HEK293 (cell line): ENCODE measurements at regions not wholly inside any gene's neighbourhood (a gene's known extent, or its start where the extent isn't known, plus 50 kb on each side); places are given as distances from the start of the nearest gene placed in this dataset.

Source experiments
- CTCF ChIA-PET: fragments of 350-600 bp; formaldehyde crosslinking; extraction: SDS; loops from one replicate; lab custom pipeline; 2021; ENCODE audit warnings: antibody characterized with exemption; lab: Yijun Ruan, JAX
- POLR2A ChIA-PET: fragments of 300-600 bp; formaldehyde crosslinking; extraction: SDS; loops from one replicate; lab custom pipeline; 2020; ENCODE audit warnings: antibody characterized with exemption, inconsistent platforms; lab: Yijun Ruan, JAX
- H3K27ac ChIP-seq: fragments of 200-500 bp; sonication (Bioruptor generic); 2 replicates; pipeline ENCODE4 v1.5.1; 2014; ENCODE audit warnings: low read depth, low read length, control low read depth, inconsistent platforms; ENCODE audit errors: extremely low read depth
- H3K36me3 ChIP-seq, 2 experiments: fragments of 200-500 bp in 1 of 2; sonication (Bioruptor generic) in 1 of 2; 1 replicate in 1 of 2; 2 replicates in 1 of 2; pipeline ENCODE4 v1.5.1; 2014 to 2017; ENCODE audit warnings: inconsistent platforms in 2 of 2, low read length in 2 of 2; ENCODE audit not compliant: control insufficient read depth in 2 of 2, insufficient read depth in 1 of 2
- H3K4me1 ChIP-seq: fragments of 200-500 bp; sonication (Bioruptor generic); 2 replicates; pipeline ENCODE4 v1.5.1; 2014; ENCODE audit warnings: mild to moderate bottlenecking, low read length, inconsistent platforms; ENCODE audit not compliant: control insufficient read depth, insufficient read depth
- H3K4me3 ChIP-seq: 2 replicates; pipeline ENCODE4 v1.5.1; 2011; ENCODE audit warnings: low read depth, mild to moderate bottlenecking, control low read depth, low read length, moderate library complexity
- H3K9me3 ChIP-seq: fragments of 200-500 bp; sonication (Bioruptor generic); 2 replicates; pipeline ENCODE4 v1.5.1; 2014; ENCODE audit warnings: low read depth, low read length, inconsistent platforms; ENCODE audit not compliant: control insufficient read depth, insufficient read depth
- KLF8 ChIP-seq: fragments of 450-650 bp; formaldehyde crosslinking; IDR thresholded peaks from 2 replicates; pipeline ENCODE4 v1.5.1; 2016; ENCODE audit warnings: missing biosample characterization, missing genetic modification characterization
- MZF1 ChIP-seq: fragments of 450-650 bp; formaldehyde crosslinking; IDR thresholded peaks from 2 replicates; pipeline ENCODE4 v1.5.1; 2017; ENCODE audit warnings: missing biosample characterization, missing genetic modification characterization, borderline replicate concordance
- ZNF510 ChIP-seq: fragments of 450-650 bp; formaldehyde crosslinking; IDR thresholded peaks from 2 replicates; pipeline ENCODE4 v1.5.1; 2018; ENCODE audit warnings: mild to moderate bottlenecking, missing genetic modification characterization, missing biosample characterization; ENCODE audit not compliant: insufficient replicate concordance
- ZXDB ChIP-seq: fragments of 450-650 bp; formaldehyde crosslinking; IDR thresholded peaks from 2 replicates; pipeline ENCODE4 v1.5.1; 2016; ENCODE audit warnings: missing biosample characterization, missing genetic modification characterization
- TF ChIP-seq, protein P1 (sequence below): fragments of 450-650 bp; formaldehyde crosslinking; IDR thresholded peaks from 2 replicates; pipeline ENCODE4 v1.5.1; 2016; ENCODE audit warnings: missing biosample characterization, missing genetic modification characterization

DNA sequence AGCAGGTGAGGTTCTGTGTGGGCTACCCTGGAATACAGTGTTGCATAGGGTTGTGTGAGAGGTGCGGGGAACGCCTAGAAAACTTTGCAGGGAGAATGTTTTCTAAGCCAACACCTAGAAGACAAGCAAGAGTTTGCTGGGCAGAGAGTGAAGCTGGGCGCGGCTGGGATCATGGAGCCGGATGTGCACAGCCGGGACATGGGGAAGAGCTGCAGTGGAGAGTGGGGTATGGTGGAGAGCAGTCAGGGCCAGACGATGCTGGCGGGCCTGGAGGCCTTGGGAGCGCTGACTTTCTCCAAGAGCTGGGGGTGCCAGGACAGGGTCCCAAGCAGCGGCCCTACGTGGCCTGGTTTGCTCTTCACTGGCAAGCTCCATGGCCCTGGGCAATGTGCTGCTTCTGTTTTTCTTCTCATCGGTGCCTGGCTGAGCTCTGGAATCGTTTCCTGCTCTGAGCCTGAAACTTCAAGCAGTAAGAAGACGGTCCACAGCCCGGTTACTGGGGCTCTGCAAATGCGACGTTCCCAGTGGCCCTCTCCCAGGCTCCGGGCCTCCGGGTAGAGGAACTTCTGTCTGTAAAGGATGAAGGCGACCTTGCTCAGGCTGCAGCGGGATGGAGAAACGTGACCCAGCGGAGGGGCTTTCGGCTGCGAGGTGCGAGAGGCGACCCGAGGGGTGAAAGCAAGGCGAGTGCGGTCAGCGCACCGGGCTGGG is 51.9 kb upstream of the CD34 start:
- Histone ChIP-seq H3K27ac (no peak overlapping the region; the same call in 1 of the 2 replicates), H3K9me3 (no peaks in the 10 kb centered on the region), H3K4me1 (no peaks in the 10 kb centered on the region)
- POLR2A ChIA-PET = interaction anchor here (0.6 to 1.9 kb wide), 7 partner anchors 11 to 166 kb away, joined by 3 to 8 read pairs (median 5); no protein-coding TSS in a partner anchor
- CTCF ChIA-PET = interaction anchor here (0.6 to 5.4 kb wide), 44 partner anchors 10 to 1620 kb away, joined by 3 to 144 read pairs (median 4); partner anchors contain the start of gene CD34
- TF ChIP-seq ZNF510 (tag by site-specific recombination) (no peak), MZF1 (tag by site-specific recombination) (no peak), ZXDB (tag by site-specific recombination) (no peak), KLF8 (tag by site-specific recombination) (no peak)
- TF ChIP-seq, protein P1, sequence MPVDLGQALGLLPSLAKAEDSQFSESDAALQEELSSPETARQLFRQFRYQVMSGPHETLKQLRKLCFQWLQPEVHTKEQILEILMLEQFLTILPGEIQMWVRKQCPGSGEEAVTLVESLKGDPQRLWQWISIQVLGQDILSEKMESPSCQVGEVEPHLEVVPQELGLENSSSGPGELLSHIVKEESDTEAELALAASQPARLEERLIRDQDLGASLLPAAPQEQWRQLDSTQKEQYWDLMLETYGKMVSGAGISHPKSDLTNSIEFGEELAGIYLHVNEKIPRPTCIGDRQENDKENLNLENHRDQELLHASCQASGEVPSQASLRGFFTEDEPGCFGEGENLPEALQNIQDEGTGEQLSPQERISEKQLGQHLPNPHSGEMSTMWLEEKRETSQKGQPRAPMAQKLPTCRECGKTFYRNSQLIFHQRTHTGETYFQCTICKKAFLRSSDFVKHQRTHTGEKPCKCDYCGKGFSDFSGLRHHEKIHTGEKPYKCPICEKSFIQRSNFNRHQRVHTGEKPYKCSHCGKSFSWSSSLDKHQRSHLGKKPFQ (tag by site-specific recombination) = no peak
- TF ChIP-seq, all 188 proteins: peak for 0
- Histone ChIP-seq H3K36me3 (no peaks in the 10 kb centered on the region), H3K4me3 (peak overlapping the region; percentile 37)
